Keratinocyte (primary cell): ENCODE measurements at regions not wholly inside any gene's neighbourhood (a gene's known extent, or its start where the extent isn't known, plus 50 kb on each side); places are given as distances from the start of the nearest gene placed in this dataset.

ENCODE experiments used
- DNase-seq: peaks from one replicate; pipeline ENCODE4 v3.0.0-alpha.2; 2011; ENCODE audit warnings: low read depth, missing footprints, low spot score
- FAIRE-seq: peaks from 2 replicates; lab custom pipeline; 2011; peaks lifted over from hg19 to GRCh38; lab: Jason Lieb, UNC
- H2AFZ ChIP-seq: 2 replicates; pipeline ENCODE4 v1.6.0; 2012; ENCODE audit warnings: low read length, control low read depth, inconsistent platforms; ENCODE audit not compliant: control insufficient read depth
- H3K27ac ChIP-seq: 2 replicates; pipeline ENCODE4 v1.5.1; 2011; ENCODE audit warnings: low read length; ENCODE audit not compliant: control insufficient read depth, insufficient read depth
- H3K27me3 ChIP-seq: 3 replicates; pipeline ENCODE4 v1.6.0; 2011; ENCODE audit warnings: low read length; ENCODE audit not compliant: control insufficient read depth, insufficient read depth; ENCODE audit errors: extremely low read depth
- H3K36me3 ChIP-seq, 2 experiments: 2 replicates in 1 of 2; 3 replicates in 1 of 2; pipeline ENCODE4 v1.5.1; 2011; ENCODE audit warnings: low read length in 2 of 2, mild to moderate bottlenecking in 1 of 2; ENCODE audit not compliant: control insufficient read depth in 2 of 2, insufficient read depth in 2 of 2; ENCODE audit errors: extremely low read depth in 1 of 2
- H3K4me1 ChIP-seq: 3 replicates; pipeline ENCODE4 v1.5.1; 2011; ENCODE audit warnings: low read length; ENCODE audit not compliant: control insufficient read depth, insufficient read depth; ENCODE audit errors: extremely low read depth
- H3K4me2 ChIP-seq: 3 replicates; pipeline ENCODE4 v1.6.0; 2011; ENCODE audit warnings: low read depth, low read length; ENCODE audit not compliant: control insufficient read depth, insufficient read depth; ENCODE audit errors: extremely low read depth
- H3K4me3 ChIP-seq, 3 experiments: fragments of 200-600 bp in 1 of 3; sonication (generic) in 1 of 3; 2 replicates in 2 of 3; 3 replicates in 1 of 3; pipeline ENCODE4 v1.5.1; 2011 to 2016; ENCODE audit warnings: low read length in 3 of 3, mild to moderate bottlenecking in 3 of 3, control low read depth in 2 of 3, inconsistent platforms in 1 of 3, low read depth in 1 of 3, mixed read lengths in 1 of 3, mixed run types in 1 of 3, moderate library complexity in 1 of 3; ENCODE audit not compliant: control insufficient read depth in 2 of 3, insufficient read depth in 2 of 3; ENCODE audit errors: extremely low read depth in 1 of 3
- H3K79me2 ChIP-seq: 2 replicates; pipeline ENCODE4 v1.6.0; 2012; ENCODE audit warnings: low read length; ENCODE audit not compliant: control insufficient read depth, insufficient read depth
- H3K9ac ChIP-seq: 3 replicates; pipeline ENCODE4 v1.6.0; 2011; ENCODE audit warnings: low read length; ENCODE audit not compliant: control insufficient read depth, insufficient read depth; ENCODE audit errors: extremely low read depth
- H3K9me1 ChIP-seq: 3 replicates; pipeline ENCODE4 v1.6.0; 2011; ENCODE audit warnings: low read length; ENCODE audit not compliant: control insufficient read depth, insufficient read depth; ENCODE audit errors: extremely low read depth
- H3K9me3 ChIP-seq: 2 replicates; pipeline ENCODE4 v1.5.1; 2012; ENCODE audit warnings: low read depth, low read length; ENCODE audit not compliant: control insufficient read depth
- H4K20me1 ChIP-seq: 3 replicates; pipeline ENCODE4 v1.6.0; 2011; ENCODE audit warnings: low read length; ENCODE audit not compliant: control insufficient read depth, insufficient read depth; ENCODE audit errors: extremely low read depth
- CTCF ChIP-seq, 3 experiments: IDR thresholded peaks in 1 of 3; conservative IDR thresholded peaks in 1 of 3; optimal IDR thresholded peaks in 1 of 3; 2 replicates in 2 of 3; 3 replicates in 1 of 3; pipeline versions ENCODE3 to v1.5.1; 2011; ENCODE audit warnings: low read length in 3 of 3, mild to moderate bottlenecking in 3 of 3, moderate library complexity in 2 of 3, control low read depth in 1 of 3, inconsistent platforms in 1 of 3; ENCODE audit not compliant: insufficient read depth in 2 of 3; ENCODE audit errors: extremely low read depth in 1 of 3
- EZH2 ChIP-seq: IDR thresholded peaks from one replicate; pipeline ENCODE4 v1.6.1; 2012; ENCODE audit warnings: inconsistent platforms, mild to moderate bottlenecking, low read length, moderate library complexity
- dilution Hi-C: fragments of 300-500 bp; cut with MboI; formaldehyde crosslinking; loops from one replicate; pipeline ENCODE4 v1.7.0; 2020; ENCODE audit warnings: low sequenced_read_pairs; ENCODE audit not compliant: extremely low pct_ligation_motif_present

GRCh38 chr13:64007339-64007738, 2591.7 kb upstream of the PCDH20 start:
- H3K27ac ChIP-seq: no peak overlapping the region
- H3K4me1 ChIP-seq: no peaks in the 10 kb centered on the region
- FAIRE-seq (no peak), DNase-seq (no peak)
- H3K4me3 ChIP-seq: no peak overlapping the region
- no peaks in the 10 kb centered on the region for H3K79me2 ChIP-seq
- dilution Hi-C loops: no loop called here
- no peak overlapping the region for H2AFZ ChIP-seq
- H3K9me3 ChIP-seq: no peaks in the 10 kb centered on the region
- TF ChIP-seq CTCF (optimal IDR thresholded peaks at IDR 0.05 in 1 of 3, IDR thresholded peaks at IDR 0.05 in 1 of 3, conservative IDR thresholded peaks at IDR 0.05 in 1 of 3; ENCODE audit: extremely low read depth in 1 of 3, insufficient read depth in 2 of 3, low read length in 3 of 3): no peak
- no peak for TF ChIP-seq EZH2
- H3K36me3 ChIP-seq: no peaks in the 10 kb centered on the region
- H3K4me2 ChIP-seq: no peak overlapping the region
- no peaks in the 10 kb centered on the region for H4K20me1 ChIP-seq
- no peak overlapping the region for H3K9ac ChIP-seq
- no peaks in the 10 kb centered on the region for H3K9me1 ChIP-seq
- H3K27me3 ChIP-seq: no peaks in the 10 kb centered on the region

- dilution Hi-C loops: no loop called here
- no peak overlapping the region for H3K4me2 ChIP-seq
- DNase-seq: no peak
- no peaks in the 10 kb centered on the region for H3K36me3 ChIP-seq
- H3K4me3 ChIP-seq: no peak overlapping the region
- H4K20me1 ChIP-seq: no peaks in the 10 kb centered on the region
- H3K27ac ChIP-seq: no peak overlapping the region
- no peak for FAIRE-seq
- H3K9ac ChIP-seq: no peak overlapping the region
- TF ChIP-seq CTCF (optimal IDR thresholded peaks at IDR 0.05 in 1 of 3, IDR thresholded peaks at IDR 0.05 in 1 of 3, conservative IDR thresholded peaks at IDR 0.05 in 1 of 3; ENCODE audit: extremely low read depth in 1 of 3, insufficient read depth in 2 of 3, low read length in 3 of 3) (no peak), EZH2 (no peak)
- no peaks in the 10 kb centered on the region for H3K79me2 ChIP-seq
- H3K9me3 ChIP-seq: no peaks in the 10 kb centered on the region
- no peaks in the 10 kb centered on the region for H3K27me3 ChIP-seq
- H2AFZ ChIP-seq: no peak overlapping the region
- no peaks in the 10 kb centered on the region for H3K4me1 ChIP-seq
- no peaks in the 10 kb centered on the region for H3K9me1 ChIP-seq
Observed at GRCh38 chr13:64000321-64000720, 2584.7 kb upstream of the PCDH20 start.
